ENCODE measurements at regions not wholly inside any gene's neighbourhood (a gene's known extent, or its start where the extent isn't known, plus 50 kb on each side); places are given as distances from the start of the nearest gene placed in this dataset.

DNA sequence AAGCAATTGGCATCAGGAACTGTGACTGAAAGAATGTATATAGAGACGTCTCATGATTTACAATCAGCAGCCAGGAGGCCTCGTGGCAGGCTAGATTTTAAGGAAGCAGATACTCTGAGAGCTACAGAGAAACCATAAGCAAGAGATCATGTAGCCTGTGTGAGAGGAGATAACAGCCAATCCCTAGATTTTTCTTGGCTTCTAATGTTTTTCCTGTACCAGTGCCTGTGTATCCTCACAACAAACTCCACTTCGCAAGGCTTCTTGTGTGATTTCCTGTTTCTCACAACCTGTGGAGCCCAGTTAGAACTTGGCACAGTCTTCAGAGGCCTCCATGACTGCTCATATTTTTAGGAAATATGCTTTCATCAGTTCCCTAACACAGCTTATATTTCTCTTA, 147.9 kb downstream of the PTCHD1 start:
- Histone ChIP-seq H2AFZ (replicated peaks; ENCODE audit: low read length, poor library complexity) (no peak overlapping the region), H3K9me1 (ENCODE audit: insufficient read depth, low read length) (no peaks in the 10 kb centered on the region), H3K23ac (ENCODE audit: low read depth, low read length) (no peak overlapping the region), H4K91ac (ENCODE audit: insufficient read depth, low read depth, low read length) (no peak overlapping the region), H3K56ac (ENCODE audit: extremely low read depth, insufficient read depth, low read length) (no peak overlapping the region), H4K20me1 (ENCODE audit: insufficient read depth, low read length) (no peaks in the 10 kb centered on the region), H2AK9ac (replicated peaks; ENCODE audit: low read depth, low read length, poor library complexity) (no peak overlapping the region), H3K27me3 (ENCODE audit: control insufficient read depth, insufficient read depth, low read length) (no peaks in the 10 kb centered on the region), H3K4me2 (ENCODE audit: low read depth, low read length) (no peak overlapping the region), H3K9me3 (ENCODE audit: control insufficient read depth, insufficient read depth, low read length) (peaks cover 2% of the 10 kb centered on the region; the same call in 1 of the 2 replicates), H3K4me1 (ENCODE audit: control insufficient read depth, insufficient read depth, low read length) (no peaks in the 10 kb centered on the region), H3K4me3 (ENCODE audit: insufficient read depth, low read depth, low read length) (no peak overlapping the region), H3K9ac (ENCODE audit: low read depth, low read length) (no peak overlapping the region), H3K36me3 (ENCODE audit: control insufficient read depth, insufficient read depth, low read length) (no peaks in the 10 kb centered on the region), H4K5ac (ENCODE audit: low read depth, low read length) (no peak overlapping the region), H2BK5ac (ENCODE audit: low read depth, low read length, poor library complexity, severe bottlenecking) (no peak overlapping the region), H2BK15ac (ENCODE audit: low read depth, low read length) (no peak overlapping the region), H3K14ac (replicated peaks; ENCODE audit: low read depth, low read length) (no peak overlapping the region), H2AK5ac (ENCODE audit: low read depth, low read length) (no peak overlapping the region), H2BK120ac (ENCODE audit: low read depth, low read length) (no peak overlapping the region), H4K8ac (ENCODE audit: low read depth in 2 of 2, low read length in 2 of 2) (no peak overlapping the region), H2BK20ac (ENCODE audit: low read depth, low read length) (no peak overlapping the region), H3K4ac (ENCODE audit: low read depth, low read length) (no peak overlapping the region), H3K27ac (ENCODE audit: insufficient read depth, low read length) (no peak overlapping the region), H3K79me1 (ENCODE audit: low read depth in 1 of 2, low read length in 2 of 2) (no peaks in the 10 kb centered on the region), H3K18ac (ENCODE audit: low read depth, low read length) (no peak overlapping the region)
- ChIA-PET POLR2A (ENCODE audit: unreplicated experiment) (no interaction called here), CTCF (no interaction called here)
- intact Hi-C loops (cut with micrococcal nuclease) (no loop called here), in situ Hi-C loops (cut with MboI; ENCODE audit: low sequenced_read_pairs) (no loop called here), dilution Hi-C loops (cut with HindIII; ENCODE audit: low sequenced_read_pairs, unreplicated experiment) (no loop called here)
- no TSS peak for BruUV-seq (replicated peaks)
- no peak for DNase-seq
- ATAC-seq (ENCODE audit: low read depth): no peak
- WGBS, 2 experiments (ENCODE audit: extremely low coverage in 2 of 2, insufficient read length in 1 of 2): 39% methylated on average over 2 of the region's 3 CpGs; no CpG with 5 or more reads in 1 of the 2 experiments
- TF ChIP-seq NFE2L2 (IDR thresholded peaks at IDR 0.05; ENCODE audit: low read depth, low read length) (no peak), RCOR1 (IDR thresholded peaks at IDR 0.05; ENCODE audit: insufficient replicate concordance, low read length) (no peak), CHD1 (IDR thresholded peaks at IDR 0.05; ENCODE audit: low read depth, low read length) (no peak), MAFK (IDR thresholded peaks at IDR 0.05; ENCODE audit: low read depth, low read length) (no peak), POLR2A (IDR thresholded peaks at IDR 0.05; ENCODE audit: low read depth, low read length) (no peak), MXI1 (IDR thresholded peaks at IDR 0.05; ENCODE audit: borderline replicate concordance, low read depth, low read length) (no peak), RAD21 (IDR thresholded peaks at IDR 0.05; ENCODE audit: low read length) (no peak)
- TF ChIP-seq, protein P1, sequence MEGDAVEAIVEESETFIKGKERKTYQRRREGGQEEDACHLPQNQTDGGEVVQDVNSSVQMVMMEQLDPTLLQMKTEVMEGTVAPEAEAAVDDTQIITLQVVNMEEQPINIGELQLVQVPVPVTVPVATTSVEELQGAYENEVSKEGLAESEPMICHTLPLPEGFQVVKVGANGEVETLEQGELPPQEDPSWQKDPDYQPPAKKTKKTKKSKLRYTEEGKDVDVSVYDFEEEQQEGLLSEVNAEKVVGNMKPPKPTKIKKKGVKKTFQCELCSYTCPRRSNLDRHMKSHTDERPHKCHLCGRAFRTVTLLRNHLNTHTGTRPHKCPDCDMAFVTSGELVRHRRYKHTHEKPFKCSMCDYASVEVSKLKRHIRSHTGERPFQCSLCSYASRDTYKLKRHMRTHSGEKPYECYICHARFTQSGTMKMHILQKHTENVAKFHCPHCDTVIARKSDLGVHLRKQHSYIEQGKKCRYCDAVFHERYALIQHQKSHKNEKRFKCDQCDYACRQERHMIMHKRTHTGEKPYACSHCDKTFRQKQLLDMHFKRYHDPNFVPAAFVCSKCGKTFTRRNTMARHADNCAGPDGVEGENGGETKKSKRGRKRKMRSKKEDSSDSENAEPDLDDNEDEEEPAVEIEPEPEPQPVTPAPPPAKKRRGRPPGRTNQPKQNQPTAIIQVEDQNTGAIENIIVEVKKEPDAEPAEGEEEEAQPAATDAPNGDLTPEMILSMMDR (conservative IDR thresholded peaks at IDR 0.05; ENCODE audit: low read depth, low read length): no peak
